Sigmoid colon (tissue), 6 donors: ENCODE measurements at regions not wholly inside any gene's neighbourhood (a gene's known extent, or its start where the extent isn't known, plus 50 kb on each side); places are given as distances from the start of the nearest gene placed in this dataset.

Experiments used
- DNase-seq: peaks from one replicate; pipeline ENCODE4 v3.0.0-alpha.2; 2019
- H3K27ac ChIP-seq, 4 donors: fragments of 200-600 bp; sonication (generic); one replicate each; pipeline ENCODE4 v1.5.1; 2016 to 2019; ENCODE audit warnings: mild to moderate bottlenecking in 1 of 4
- H3K27me3 ChIP-seq, 3 donors: fragments of 200-600 bp; sonication (generic); one replicate each; pipeline ENCODE4 v1.5.1; 2019; ENCODE audit warnings: mild to moderate bottlenecking in 1 of 3
- H3K36me3 ChIP-seq, 4 donors: fragments of 200-600 bp; sonication (generic); one replicate each; pipeline ENCODE4 v1.5.1; 2016 to 2019
- H3K4me1 ChIP-seq, 4 donors: fragments of 200-600 bp; sonication (generic); one replicate each; pipeline ENCODE4 v1.5.1; 2017 to 2019
- H3K4me3 ChIP-seq, 4 donors: fragments of 200-600 bp; sonication (generic); one replicate each; pipeline ENCODE4 v1.5.1; 2017 to 2019; ENCODE audit warnings: mild to moderate bottlenecking in 2 of 4, moderate library complexity in 1 of 4
- H3K9me3 ChIP-seq, 4 donors: fragments of 200-600 bp in 3 of 4; sonication (generic) in 3 of 4; one replicate each; pipeline versions ENCODE4 v1.5.1 to v1.6.1; 2013 to 2019
- EP300 ChIP-seq, 4 donors: sonication (generic); formaldehyde crosslinking; IDR thresholded peaks; one replicate each; pipeline ENCODE4 v1.6.1; 2017; ENCODE audit warnings: antibody characterized with exemption in 4 of 4
- POLR2A ChIP-seq, 2 donors: fragments of 450-650 bp; IDR thresholded peaks; one replicate each; pipeline ENCODE4 v1.6.1; 2016; ENCODE audit warnings: antibody characterized with exemption in 2 of 2, mild to moderate bottlenecking in 2 of 2, moderate library complexity in 2 of 2
- POLR2AphosphoS5 ChIP-seq, 4 donors: sonication (generic); formaldehyde crosslinking; IDR thresholded peaks; one replicate each; pipeline ENCODE4 v1.6.1; 2017; ENCODE audit warnings: antibody characterized with exemption in 4 of 4
- WGBS, 2 donors: extraction: QIAGEN DNeasy Blood & Tissue Kit; methylation state at CpG; one replicate each; pipeline ENCODE4 v1.1.7; 2013; 5-methylcytosine and 5-hydroxymethylcytosine counted together
- intact Hi-C: fragments of 100-400 bp; cut with DNase I; formaldehyde crosslinking; loops from one replicate; pipeline ENCODE4 v1.15.1; 2023
- TF ChIP-seq, protein P1 (sequence below), 4 experiments: fragments of 450-650 bp in 3 of 4; fragments of 200-600 bp in 1 of 4; IDR thresholded peaks; one replicate each; pipeline ENCODE4 v1.5.1; 2016 to 2019; ENCODE audit warnings: antibody characterized with exemption in 4 of 4, mild to moderate bottlenecking in 3 of 4, moderate library complexity in 2 of 4
- donor health status: healthy with polysubstance abuse.
- donor health status: healthy.

DNA sequence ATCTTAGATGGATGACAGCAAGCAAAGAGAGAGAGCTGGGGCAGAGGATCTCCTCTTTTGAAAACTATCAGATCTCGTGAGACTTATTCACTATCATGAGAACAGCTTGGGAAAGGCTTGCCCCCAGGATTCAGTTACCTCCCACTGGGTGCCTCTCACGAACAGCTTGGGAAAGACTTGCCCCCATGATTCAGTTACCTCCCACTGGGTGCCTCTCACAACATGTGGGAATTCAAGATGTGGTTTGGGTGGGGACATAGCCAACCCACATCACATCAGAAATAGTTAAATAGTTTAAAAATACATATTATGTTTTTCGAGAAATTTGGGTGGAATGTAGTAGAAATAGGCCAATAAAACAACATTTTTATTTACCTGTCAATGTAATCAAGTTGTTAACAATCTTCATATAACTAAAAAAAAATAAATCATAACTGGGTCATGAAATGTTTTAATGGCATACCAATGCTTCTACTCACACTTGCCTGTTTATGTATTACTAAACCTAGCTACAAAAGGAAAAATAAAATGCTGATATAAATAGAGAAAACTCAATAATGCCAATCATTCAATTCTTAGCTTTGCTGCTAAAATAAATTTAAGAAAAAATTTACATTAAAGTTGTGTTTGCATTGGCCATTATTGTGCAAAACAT, 608.9 kb downstream of the SUCLG1 start:
- Histone ChIP-seq H3K27ac (no peak overlapping the region), H3K4me1 (no peaks in the 10 kb centered on the region), H3K9me3 (peaks cover 0 to 2% (median 0%) of the 10 kb centered on the region in 4 donors), H3K27me3 (no peaks in the 10 kb centered on the region), H3K4me3 (no peak overlapping the region), H3K36me3 (no peaks in the 10 kb centered on the region)
- 72 to 75% methylated on average over 3 of the region's 3 CpGs for WGBS, 2 donors
- intact Hi-C loops, result no loop called here
- no peak for TF ChIP-seq POLR2AphosphoS5 (IDR thresholded peaks at IDR 0.05)
- no peak for TF ChIP-seq POLR2A (IDR thresholded peaks at IDR 0.05)
- TF ChIP-seq, protein P1, sequence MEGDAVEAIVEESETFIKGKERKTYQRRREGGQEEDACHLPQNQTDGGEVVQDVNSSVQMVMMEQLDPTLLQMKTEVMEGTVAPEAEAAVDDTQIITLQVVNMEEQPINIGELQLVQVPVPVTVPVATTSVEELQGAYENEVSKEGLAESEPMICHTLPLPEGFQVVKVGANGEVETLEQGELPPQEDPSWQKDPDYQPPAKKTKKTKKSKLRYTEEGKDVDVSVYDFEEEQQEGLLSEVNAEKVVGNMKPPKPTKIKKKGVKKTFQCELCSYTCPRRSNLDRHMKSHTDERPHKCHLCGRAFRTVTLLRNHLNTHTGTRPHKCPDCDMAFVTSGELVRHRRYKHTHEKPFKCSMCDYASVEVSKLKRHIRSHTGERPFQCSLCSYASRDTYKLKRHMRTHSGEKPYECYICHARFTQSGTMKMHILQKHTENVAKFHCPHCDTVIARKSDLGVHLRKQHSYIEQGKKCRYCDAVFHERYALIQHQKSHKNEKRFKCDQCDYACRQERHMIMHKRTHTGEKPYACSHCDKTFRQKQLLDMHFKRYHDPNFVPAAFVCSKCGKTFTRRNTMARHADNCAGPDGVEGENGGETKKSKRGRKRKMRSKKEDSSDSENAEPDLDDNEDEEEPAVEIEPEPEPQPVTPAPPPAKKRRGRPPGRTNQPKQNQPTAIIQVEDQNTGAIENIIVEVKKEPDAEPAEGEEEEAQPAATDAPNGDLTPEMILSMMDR (IDR thresholded peaks at IDR 0.05), result no peak
- TF ChIP-seq EP300 (IDR thresholded peaks at IDR 0.05), result no peak
- no peak for DNase-seq

DNA sequence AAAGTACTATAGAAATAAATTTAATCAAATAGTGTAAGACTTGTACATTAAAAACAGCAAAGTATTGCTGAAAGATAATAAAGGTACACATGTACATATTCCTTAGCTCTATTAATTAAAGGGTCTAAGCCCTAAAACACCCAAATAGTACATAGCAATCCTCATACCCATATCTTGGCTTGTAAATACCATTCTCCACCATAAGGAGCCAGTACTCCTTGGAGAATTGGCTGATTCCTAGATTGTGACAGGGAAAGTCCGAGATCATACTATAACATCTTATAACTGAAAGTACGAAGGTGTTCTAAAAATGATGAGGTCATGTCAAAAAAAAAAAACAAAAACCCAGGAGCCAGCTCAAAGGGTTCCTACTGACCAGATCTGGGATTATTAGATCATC, 614.6 kb downstream of the SUCLG1 start:
- H3K36me3 ChIP-seq, result no peaks in the 10 kb centered on the region
- WGBS, 2 donors, result 86 to 91% methylated on average over 2 of the region's 2 CpGs
- intact Hi-C loops, result no loop called here
- no peaks in the 10 kb centered on the region for H3K27me3 ChIP-seq
- no peak overlapping the region for H3K4me3 ChIP-seq
- TF ChIP-seq POLR2AphosphoS5 (IDR thresholded peaks at IDR 0.05), result no peak
- TF ChIP-seq, protein P1 (IDR thresholded peaks at IDR 0.05), result no peak
- no peak for TF ChIP-seq EP300 (IDR thresholded peaks at IDR 0.05)
- no peak for TF ChIP-seq POLR2A (IDR thresholded peaks at IDR 0.05)
- no peaks in the 10 kb centered on the region for H3K4me1 ChIP-seq
- no peak overlapping the region for H3K27ac ChIP-seq
- no peaks in the 10 kb centered on the region for H3K9me3 ChIP-seq
- DNase-seq, result no peak

DNA sequence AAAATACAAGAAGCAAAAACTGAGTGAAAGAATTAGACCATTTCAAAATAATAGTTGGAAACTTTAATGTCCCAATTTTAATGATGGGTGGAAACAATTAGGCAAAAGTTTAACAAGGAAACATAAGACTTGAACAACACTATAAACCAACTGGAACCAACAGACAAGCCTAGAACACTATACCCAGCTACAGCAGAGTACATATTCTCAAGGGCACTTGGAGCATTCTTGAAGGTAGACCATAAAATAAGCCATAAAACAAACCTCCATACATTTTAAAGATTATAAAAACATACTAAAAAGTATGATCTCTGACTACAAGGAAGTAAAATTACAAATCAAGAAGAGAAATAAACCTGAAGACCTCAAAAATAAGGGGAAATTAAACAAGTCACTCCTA, 616.7 kb downstream of the SUCLG1 start:
- Histone ChIP-seq H3K36me3 (no peaks in the 10 kb centered on the region), H3K9me3 (no peaks in the 10 kb centered on the region), H3K4me1 (no peaks in the 10 kb centered on the region), H3K27me3 (no peaks in the 10 kb centered on the region), H3K27ac (no peak overlapping the region), H3K4me3 (no peak overlapping the region)
- DNase-seq, result no peak
- intact Hi-C loops, result no loop called here
- TF ChIP-seq, protein P1 (IDR thresholded peaks at IDR 0.05), result no peak
- TF ChIP-seq POLR2A (IDR thresholded peaks at IDR 0.05) (no peak), EP300 (IDR thresholded peaks at IDR 0.05) (no peak), POLR2AphosphoS5 (IDR thresholded peaks at IDR 0.05) (no peak)

DNA sequence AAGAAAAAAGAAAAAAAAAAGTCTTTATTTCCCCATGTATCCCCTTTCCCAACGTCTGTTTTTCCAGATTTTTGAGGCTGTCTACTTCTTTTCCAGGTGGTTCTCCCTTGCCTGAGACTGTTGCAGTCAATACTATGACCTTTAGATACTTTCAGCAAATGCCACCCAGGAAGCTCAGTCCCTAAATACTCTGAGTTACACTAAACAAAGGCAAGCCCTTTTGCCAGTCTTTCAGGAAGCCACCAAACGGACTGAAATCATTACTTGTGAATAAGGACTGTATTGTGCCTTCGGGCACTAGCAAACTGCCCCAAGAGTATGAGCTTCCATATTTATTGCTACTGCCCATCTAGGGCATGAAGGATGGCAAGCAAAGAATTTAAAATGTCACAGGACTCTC, 621.3 kb downstream of the SUCLG1 start:
- WGBS, 2 donors, result 21 to 63% methylated on average over 3 of the region's 3 CpGs
- no peaks in the 10 kb centered on the region for H3K9me3 ChIP-seq
- TF ChIP-seq EP300 (IDR thresholded peaks at IDR 0.05) (no peak), POLR2AphosphoS5 (IDR thresholded peaks at IDR 0.05) (no peak), POLR2A (IDR thresholded peaks at IDR 0.05) (no peak)
- TF ChIP-seq, protein P1 (IDR thresholded peaks at IDR 0.05), result no peak
- no peak overlapping the region for H3K27ac ChIP-seq
- H3K4me3 ChIP-seq, result no peak overlapping the region
- no peak for DNase-seq
- H3K27me3 ChIP-seq, result no peaks in the 10 kb centered on the region
- H3K4me1 ChIP-seq, result no peaks in the 10 kb centered on the region
- intact Hi-C loops, result no loop called here
- H3K36me3 ChIP-seq, result no peaks in the 10 kb centered on the region

DNA sequence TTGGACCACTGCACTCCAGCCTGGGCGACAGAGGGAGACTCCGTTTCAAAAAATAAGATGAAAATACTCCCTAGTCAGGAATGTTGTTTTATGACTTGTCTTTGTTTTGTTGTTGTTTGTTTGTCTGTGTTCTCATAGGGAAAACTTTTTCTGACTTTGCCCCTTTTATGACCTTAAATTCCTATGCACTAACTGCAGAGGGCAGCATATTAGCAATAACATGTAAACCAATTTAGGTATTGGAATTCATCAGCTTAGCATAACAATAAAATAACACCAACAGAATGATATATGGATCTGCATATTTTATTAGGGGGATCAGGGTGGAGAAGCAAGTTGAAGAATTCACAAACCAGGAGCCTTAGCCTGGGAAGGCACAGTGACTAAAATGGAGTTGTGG, 631.5 kb downstream of the SUCLG1 start:
- no peaks in the 10 kb centered on the region for H3K4me1 ChIP-seq
- no peak overlapping the region for H3K4me3 ChIP-seq
- no peaks in the 10 kb centered on the region for H3K36me3 ChIP-seq
- H3K27ac ChIP-seq, result no peak overlapping the region
- 85 to 95% methylated on average over 2 of the region's 2 CpGs for WGBS, 2 donors
- H3K9me3 ChIP-seq, result no peaks in the 10 kb centered on the region
- TF ChIP-seq EP300 (IDR thresholded peaks at IDR 0.05) (no peak), POLR2AphosphoS5 (IDR thresholded peaks at IDR 0.05) (no peak), POLR2A (IDR thresholded peaks at IDR 0.05) (no peak)
- TF ChIP-seq, protein P1 (IDR thresholded peaks at IDR 0.05), result no peak
- H3K27me3 ChIP-seq, result no peaks in the 10 kb centered on the region
- intact Hi-C loops, result no loop called here
- no peak for DNase-seq
